Astrocyte (in vitro differentiated cells and primary cell): ENCODE measurements at regions not wholly inside any gene's neighbourhood (a gene's known extent, or its start where the extent isn't known, plus 50 kb on each side); places are given as distances from the start of the nearest gene placed in this dataset.

ENCODE experiments used
- EZH2 ChIP-seq: IDR thresholded peaks from 2 replicates; pipeline ENCODE4 v1.6.1; 2012; ENCODE audit warnings: mild to moderate bottlenecking, low read length, inconsistent platforms; ENCODE audit not compliant: insufficient read depth
- TF ChIP-seq, protein P1 (sequence below): IDR thresholded peaks from 2 replicates; pipeline ENCODE4 v1.5.1; 2011; ENCODE audit warnings: low read depth, mild to moderate bottlenecking, inconsistent platforms, low read length, moderate library complexity; ENCODE audit not compliant: insufficient read depth

DNA sequence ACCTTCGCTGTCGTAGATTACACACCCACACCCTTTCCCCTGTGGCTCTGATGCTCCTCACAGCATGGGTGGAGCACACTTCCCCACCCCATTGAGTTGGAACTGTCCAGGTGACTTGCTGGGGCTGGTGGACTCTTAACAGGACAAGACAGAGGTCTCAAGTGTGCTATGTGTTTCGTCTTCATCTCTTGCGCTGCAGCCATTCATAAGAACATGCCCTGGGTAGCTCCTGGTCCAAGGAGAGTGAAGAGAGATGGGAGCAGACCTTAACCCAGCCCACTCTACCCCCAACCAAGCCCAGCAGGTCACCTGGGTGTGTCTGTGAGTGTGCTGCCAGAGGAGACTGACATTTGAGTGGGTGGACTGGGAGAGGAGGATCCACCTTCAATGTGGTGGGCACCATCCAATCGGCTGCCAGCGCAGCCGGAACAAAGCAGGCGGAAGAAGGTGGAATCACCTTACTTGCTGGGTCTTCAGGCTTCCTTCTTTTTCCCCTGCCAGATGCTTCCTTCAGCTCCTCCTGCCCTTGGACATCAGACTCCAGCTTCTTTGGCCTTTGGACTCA lies 112.4 kb downstream of the HTR5A start:
- TF ChIP-seq, protein P1, sequence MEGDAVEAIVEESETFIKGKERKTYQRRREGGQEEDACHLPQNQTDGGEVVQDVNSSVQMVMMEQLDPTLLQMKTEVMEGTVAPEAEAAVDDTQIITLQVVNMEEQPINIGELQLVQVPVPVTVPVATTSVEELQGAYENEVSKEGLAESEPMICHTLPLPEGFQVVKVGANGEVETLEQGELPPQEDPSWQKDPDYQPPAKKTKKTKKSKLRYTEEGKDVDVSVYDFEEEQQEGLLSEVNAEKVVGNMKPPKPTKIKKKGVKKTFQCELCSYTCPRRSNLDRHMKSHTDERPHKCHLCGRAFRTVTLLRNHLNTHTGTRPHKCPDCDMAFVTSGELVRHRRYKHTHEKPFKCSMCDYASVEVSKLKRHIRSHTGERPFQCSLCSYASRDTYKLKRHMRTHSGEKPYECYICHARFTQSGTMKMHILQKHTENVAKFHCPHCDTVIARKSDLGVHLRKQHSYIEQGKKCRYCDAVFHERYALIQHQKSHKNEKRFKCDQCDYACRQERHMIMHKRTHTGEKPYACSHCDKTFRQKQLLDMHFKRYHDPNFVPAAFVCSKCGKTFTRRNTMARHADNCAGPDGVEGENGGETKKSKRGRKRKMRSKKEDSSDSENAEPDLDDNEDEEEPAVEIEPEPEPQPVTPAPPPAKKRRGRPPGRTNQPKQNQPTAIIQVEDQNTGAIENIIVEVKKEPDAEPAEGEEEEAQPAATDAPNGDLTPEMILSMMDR = no peak
- TF ChIP-seq EZH2 = no peak
